HUES64 (cell line): ENCODE measurements at regions not wholly inside any gene's neighbourhood (a gene's known extent, or its start where the extent isn't known, plus 50 kb on each side); places are given as distances from the start of the nearest gene placed in this dataset.
"Not testable (repeated sequence)": the region's sequence is repeated elsewhere in the genome, so short reads cannot be mapped to it uniquely, and the experiment has no call there.

Source experiments
- H3K27ac ChIP-seq: 2 replicates; pipeline ENCODE4 v1.7.0; 2013; ENCODE audit warnings: low read depth, low read length, inconsistent platforms
- H3K27me3 ChIP-seq: 2 replicates; pipeline ENCODE4 v1.6.1; 2013; ENCODE audit warnings: mild to moderate bottlenecking, low read length; ENCODE audit not compliant: insufficient read depth
- H3K36me3 ChIP-seq: 2 replicates; pipeline ENCODE4 v1.6.1; 2013; ENCODE audit warnings: mild to moderate bottlenecking, low read length; ENCODE audit not compliant: insufficient read depth
- H3K4me1 ChIP-seq: 2 replicates; pipeline ENCODE4 v1.6.1; 2013; ENCODE audit warnings: mild to moderate bottlenecking, low read length, moderate library complexity; ENCODE audit not compliant: insufficient read depth
- H3K4me3 ChIP-seq: 2 replicates; pipeline ENCODE4 v1.5.1; 2013; ENCODE audit warnings: mild to moderate bottlenecking, low read length, moderate library complexity
- H3K9ac ChIP-seq: 2 replicates; pipeline ENCODE4 v1.6.1; 2013; ENCODE audit warnings: mild to moderate bottlenecking, low read depth, low read length
- H3K9me3 ChIP-seq: 2 replicates; pipeline ENCODE4 v1.6.1; 2013; ENCODE audit warnings: low read depth, low read length; ENCODE audit not compliant: insufficient read depth
- WGBS: fragments of 150-250, 120-280 bp; methylation state at CpG from one replicate; pipeline ENCODE4 v1.1.7; 2013; ENCODE audit warnings: missing lambda C conversion rate; 5-methylcytosine and 5-hydroxymethylcytosine counted together

DNA sequence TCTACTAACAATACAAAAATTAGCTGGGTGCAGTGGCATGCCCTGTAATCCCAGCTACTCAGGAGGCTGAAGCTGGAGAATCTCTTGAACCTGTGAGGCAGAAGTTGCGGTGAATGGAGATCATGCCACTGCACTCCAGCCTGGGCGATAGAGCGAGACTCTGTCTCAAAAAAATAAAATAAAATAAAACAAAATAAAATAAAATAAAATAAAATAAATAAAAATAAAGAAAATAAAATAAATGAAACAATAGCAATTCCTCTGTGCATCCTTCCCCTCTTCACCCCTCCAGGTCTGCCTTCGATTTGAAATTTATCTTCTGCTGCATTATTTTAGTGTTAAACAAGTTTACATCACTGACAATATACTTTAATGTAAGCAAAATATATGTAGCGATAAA is 63.0 kb upstream of the UXS1 start:
- no peaks in the 10 kb centered on the region for H3K27me3 ChIP-seq
- 93% methylated on average over 3 of the region's 5 CpGs for WGBS
- H3K9ac ChIP-seq, result no peak overlapping the region

DNA sequence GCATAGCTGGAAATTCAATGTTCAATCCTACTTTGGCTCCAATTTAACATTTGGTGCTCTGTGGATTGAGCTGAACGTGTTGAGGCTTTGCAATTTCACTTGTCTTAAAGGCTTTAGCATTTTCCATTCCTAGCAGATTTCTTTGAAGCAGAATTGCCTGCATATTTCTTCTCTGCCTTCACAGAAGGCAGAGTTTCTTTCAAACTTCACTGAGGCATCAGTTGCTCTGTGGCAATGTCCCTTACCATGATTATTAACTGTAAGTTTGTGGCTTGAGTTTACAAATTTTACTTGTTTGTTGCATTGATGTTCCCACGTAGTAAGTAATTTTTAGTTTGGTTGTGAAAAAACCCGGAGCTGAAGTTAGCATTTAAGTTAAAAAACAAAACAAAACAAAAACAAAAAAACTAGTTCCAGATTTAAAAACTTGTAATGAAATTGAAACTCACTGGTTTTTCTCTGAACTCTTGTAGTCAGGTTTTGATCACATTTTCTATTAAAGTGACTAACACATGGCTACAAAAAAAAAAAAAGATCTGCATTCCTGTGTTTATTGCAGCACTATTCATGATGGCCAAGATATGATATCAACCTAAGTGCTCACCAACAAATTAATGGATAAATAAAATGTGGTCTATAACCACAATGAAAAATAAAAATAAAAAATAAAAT is 55.2 kb upstream of the UXS1 start:
- not testable (repeated sequence) for H3K9ac ChIP-seq, H3K4me1 ChIP-seq, H3K27ac ChIP-seq, H3K9me3 ChIP-seq, H3K4me3 ChIP-seq, H3K27me3 ChIP-seq, H3K36me3 ChIP-seq
- WGBS, result 100% methylated on average over 1 of the region's 3 CpGs

More for the DNA sequence above, 63.0 kb upstream of the UXS1 start:
- no peaks in the 10 kb centered on the region for H3K9me3 ChIP-seq
- H3K36me3 ChIP-seq, result no peaks in the 10 kb centered on the region
- no peak overlapping the region for H3K4me3 ChIP-seq
- no peak overlapping the region for H3K27ac ChIP-seq
- H3K4me1 ChIP-seq, result no peaks in the 10 kb centered on the region

DNA sequence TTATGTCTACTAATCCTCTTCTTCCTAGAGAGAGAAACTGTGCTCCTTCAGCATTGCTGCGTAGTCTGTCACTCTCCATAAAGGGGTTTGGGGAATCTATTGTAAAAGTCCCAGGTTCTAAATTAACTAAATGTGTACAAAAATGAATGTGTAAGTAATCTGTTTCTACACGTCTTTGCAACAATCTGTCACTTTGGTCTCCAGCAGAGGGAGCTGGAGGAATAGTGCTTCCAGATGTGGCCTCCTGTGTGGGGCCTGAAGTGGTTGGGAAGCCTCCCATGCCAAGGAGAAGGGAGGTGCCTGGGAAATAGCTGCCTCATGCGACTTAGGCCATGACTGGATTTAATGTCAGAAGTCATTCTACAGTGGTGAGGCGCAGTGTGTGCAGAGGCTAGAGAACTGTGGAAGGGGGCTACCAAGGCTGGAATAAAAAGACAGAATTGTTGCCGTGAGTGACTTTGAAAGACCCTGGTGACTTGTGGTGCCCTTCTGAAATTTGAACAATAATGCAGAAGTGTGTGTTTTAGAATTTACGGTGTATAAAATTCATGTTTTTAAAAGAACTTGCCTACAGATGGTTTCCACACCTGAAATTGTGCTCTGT is 54.5 kb upstream of the UXS1 start:
- H3K27ac ChIP-seq, H3K27me3 ChIP-seq, H3K36me3 ChIP-seq, H3K9me3 ChIP-seq, H3K4me3 ChIP-seq, H3K4me1 ChIP-seq, H3K9ac ChIP-seq: not testable (repeated sequence)
- WGBS, result 70% methylated on average over 4 of the region's 6 CpGs
